ENCODE measurements at regions not wholly inside any gene's neighbourhood (a gene's known extent, or its start where the extent isn't known, plus 50 kb on each side); places are given as distances from the start of the nearest gene placed in this dataset.

DNA sequence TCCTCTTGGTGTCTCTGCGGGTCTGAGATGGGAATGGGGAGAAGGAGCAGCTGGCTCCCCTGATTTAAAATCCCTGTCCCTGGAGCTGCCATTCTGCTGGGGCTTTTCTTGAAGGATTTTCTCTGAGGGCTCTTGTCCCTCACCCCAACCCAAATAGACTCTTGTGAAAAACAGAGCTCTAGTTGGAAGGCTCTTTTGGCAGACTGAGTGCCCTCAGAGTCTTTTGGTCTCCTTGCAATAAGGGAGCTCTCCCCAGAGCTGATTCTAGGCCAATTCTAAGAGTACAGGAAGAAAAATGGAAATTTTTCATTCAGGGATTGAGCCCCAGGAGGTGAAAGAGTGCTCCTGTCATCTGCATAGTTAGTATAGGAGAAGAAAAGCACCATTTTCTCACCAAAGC is 238.3 kb downstream of the COG6 start:
- H3K27me3 ChIP-seq (ENCODE audit: insufficient read depth), result no peaks in the 10 kb centered on the region
- Mint-ChIP-seq H3K4me1 (no peaks in the 10 kb centered on the region; the same call in 1 of the 3 replicates), H3K4me3 (no peak overlapping the region), H3K9me3 (no peaks in the 10 kb centered on the region), H3K27me3 (ENCODE audit: insufficient read depth, low read depth, poor library complexity) (peaks cover 3% of the 10 kb centered on the region), H3K36me3 (ENCODE audit: low read depth) (no peaks in the 10 kb centered on the region), H3K27ac (no peak overlapping the region)
- ATAC-seq, result no peak
- DNase-seq (ENCODE audit: low spot score), result no peak
- no peaks in the 10 kb centered on the region for H3K79me2 ChIP-seq (replicated peaks; ENCODE audit: insufficient read depth)
- H3K9me2 ChIP-seq (ENCODE audit: insufficient read depth), result no peaks in the 10 kb centered on the region
- no peak overlapping the region for H2AFZ ChIP-seq
- H3K36me3 ChIP-seq (ENCODE audit: insufficient read depth), result no peaks in the 10 kb centered on the region
- no peak overlapping the region for H3K4me2 ChIP-seq
- H3K27ac ChIP-seq (ENCODE audit: low read depth), result no peak overlapping the region
- H3K4me1 ChIP-seq (ENCODE audit: insufficient read depth), result no peaks in the 10 kb centered on the region
- TF ChIP-seq, protein P1, sequence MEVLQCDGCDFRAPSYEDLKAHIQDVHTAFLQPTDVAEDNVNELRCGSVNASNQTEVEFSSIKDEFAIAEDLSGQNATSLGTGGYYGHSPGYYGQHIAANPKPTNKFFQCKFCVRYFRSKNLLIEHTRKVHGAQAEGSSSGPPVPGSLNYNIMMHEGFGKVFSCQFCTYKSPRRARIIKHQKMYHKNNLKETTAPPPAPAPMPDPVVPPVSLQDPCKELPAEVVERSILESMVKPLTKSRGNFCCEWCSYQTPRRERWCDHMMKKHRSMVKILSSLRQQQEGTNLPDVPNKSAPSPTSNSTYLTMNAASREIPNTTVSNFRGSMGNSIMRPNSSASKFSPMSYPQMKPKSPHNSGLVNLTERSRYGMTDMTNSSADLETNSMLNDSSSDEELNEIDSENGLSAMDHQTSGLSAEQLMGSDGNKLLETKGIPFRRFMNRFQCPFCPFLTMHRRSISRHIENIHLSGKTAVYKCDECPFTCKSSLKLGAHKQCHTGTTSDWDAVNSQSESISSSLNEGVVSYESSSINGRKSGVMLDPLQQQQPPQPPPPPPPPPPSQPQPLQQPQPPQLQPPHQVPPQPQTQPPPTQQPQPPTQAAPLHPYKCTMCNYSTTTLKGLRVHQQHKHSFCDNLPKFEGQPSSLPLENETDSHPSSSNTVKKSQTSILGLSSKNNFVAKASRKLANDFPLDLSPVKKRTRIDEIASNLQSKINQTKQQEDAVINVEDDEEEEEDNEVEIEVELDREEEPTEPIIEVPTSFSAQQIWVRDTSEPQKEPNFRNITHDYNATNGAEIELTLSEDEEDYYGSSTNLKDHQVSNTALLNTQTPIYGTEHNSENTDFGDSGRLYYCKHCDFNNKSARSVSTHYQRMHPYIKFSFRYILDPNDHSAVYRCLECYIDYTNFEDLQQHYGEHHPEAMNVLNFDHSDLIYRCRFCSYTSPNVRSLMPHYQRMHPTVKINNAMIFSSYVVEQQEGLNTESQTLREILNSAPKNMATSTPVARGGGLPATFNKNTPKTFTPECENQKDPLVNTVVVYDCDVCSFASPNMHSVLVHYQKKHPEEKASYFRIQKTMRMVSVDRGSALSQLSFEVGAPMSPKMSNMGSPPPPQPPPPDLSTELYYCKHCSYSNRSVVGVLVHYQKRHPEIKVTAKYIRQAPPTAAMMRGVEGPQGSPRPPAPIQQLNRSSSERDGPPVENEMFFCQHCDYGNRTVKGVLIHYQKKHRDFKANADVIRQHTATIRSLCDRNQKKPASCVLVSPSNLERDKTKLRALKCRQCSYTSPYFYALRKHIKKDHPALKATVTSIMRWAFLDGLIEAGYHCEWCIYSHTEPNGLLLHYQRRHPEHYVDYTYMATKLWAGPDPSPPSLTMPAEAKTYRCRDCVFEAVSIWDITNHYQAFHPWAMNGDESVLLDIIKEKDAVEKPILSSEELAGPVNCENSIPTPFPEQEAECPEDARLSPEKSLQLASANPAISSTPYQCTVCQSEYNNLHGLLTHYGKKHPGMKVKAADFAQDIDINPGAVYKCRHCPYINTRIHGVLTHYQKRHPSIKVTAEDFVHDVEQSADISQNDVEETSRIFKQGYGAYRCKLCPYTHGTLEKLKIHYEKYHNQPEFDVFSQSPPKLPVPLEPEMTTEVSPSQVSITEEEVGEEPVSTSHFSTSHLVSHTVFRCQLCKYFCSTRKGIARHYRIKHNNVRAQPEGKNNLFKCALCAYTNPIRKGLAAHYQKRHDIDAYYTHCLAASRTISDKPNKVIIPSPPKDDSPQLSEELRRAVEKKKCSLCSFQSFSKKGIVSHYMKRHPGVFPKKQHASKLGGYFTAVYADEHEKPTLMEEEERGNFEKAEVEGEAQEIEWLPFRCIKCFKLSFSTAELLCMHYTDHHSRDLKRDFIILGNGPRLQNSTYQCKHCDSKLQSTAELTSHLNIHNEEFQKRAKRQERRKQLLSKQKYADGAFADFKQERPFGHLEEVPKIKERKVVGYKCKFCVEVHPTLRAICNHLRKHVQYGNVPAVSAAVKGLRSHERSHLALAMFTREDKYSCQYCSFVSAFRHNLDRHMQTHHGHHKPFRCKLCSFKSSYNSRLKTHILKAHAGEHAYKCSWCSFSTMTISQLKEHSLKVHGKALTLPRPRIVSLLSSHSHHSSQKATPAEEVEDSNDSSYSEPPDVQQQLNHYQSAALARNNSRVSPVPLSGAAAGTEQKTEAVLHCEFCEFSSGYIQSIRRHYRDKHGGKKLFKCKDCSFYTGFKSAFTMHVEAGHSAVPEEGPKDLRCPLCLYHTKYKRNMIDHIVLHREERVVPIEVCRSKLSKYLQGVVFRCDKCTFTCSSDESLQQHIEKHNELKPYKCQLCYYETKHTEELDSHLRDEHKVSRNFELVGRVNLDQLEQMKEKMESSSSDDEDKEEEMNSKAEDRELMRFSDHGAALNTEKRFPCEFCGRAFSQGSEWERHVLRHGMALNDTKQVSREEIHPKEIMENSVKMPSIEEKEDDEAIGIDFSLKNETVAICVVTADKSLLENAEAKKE (CRISPR knock-in tag; IDR thresholded peaks at IDR 0.05), result no peak
- no peak for TF ChIP-seq ZNF114 (CRISPR knock-in tag; IDR thresholded peaks at IDR 0.05)
- TF ChIP-seq, protein P2, sequence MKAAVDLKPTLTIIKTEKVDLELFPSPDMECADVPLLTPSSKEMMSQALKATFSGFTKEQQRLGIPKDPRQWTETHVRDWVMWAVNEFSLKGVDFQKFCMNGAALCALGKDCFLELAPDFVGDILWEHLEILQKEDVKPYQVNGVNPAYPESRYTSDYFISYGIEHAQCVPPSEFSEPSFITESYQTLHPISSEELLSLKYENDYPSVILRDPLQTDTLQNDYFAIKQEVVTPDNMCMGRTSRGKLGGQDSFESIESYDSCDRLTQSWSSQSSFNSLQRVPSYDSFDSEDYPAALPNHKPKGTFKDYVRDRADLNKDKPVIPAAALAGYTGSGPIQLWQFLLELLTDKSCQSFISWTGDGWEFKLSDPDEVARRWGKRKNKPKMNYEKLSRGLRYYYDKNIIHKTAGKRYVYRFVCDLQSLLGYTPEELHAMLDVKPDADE (IDR thresholded peaks at IDR 0.05), result no peak
- TF ChIP-seq EZH2phosphoT487 (IDR thresholded peaks at IDR 0.05; ENCODE audit: unreplicated experiment), result no peak
- no peak for TF ChIP-seq ZNF331 (CRISPR knock-in tag; IDR thresholded peaks at IDR 0.05; ENCODE audit: low read depth)
- TF ChIP-seq CTCF (conservative IDR thresholded peaks at IDR 0.05; ENCODE audit: low read depth in 2 of 2), result no peak
- no peak for TF ChIP-seq EZH2 (IDR thresholded peaks at IDR 0.05; ENCODE audit: low read depth, unreplicated experiment)
- no peak for TF ChIP-seq JUNB (IDR thresholded peaks at IDR 0.05; ENCODE audit: unreplicated experiment)
- TF ChIP-seq, protein P3, sequence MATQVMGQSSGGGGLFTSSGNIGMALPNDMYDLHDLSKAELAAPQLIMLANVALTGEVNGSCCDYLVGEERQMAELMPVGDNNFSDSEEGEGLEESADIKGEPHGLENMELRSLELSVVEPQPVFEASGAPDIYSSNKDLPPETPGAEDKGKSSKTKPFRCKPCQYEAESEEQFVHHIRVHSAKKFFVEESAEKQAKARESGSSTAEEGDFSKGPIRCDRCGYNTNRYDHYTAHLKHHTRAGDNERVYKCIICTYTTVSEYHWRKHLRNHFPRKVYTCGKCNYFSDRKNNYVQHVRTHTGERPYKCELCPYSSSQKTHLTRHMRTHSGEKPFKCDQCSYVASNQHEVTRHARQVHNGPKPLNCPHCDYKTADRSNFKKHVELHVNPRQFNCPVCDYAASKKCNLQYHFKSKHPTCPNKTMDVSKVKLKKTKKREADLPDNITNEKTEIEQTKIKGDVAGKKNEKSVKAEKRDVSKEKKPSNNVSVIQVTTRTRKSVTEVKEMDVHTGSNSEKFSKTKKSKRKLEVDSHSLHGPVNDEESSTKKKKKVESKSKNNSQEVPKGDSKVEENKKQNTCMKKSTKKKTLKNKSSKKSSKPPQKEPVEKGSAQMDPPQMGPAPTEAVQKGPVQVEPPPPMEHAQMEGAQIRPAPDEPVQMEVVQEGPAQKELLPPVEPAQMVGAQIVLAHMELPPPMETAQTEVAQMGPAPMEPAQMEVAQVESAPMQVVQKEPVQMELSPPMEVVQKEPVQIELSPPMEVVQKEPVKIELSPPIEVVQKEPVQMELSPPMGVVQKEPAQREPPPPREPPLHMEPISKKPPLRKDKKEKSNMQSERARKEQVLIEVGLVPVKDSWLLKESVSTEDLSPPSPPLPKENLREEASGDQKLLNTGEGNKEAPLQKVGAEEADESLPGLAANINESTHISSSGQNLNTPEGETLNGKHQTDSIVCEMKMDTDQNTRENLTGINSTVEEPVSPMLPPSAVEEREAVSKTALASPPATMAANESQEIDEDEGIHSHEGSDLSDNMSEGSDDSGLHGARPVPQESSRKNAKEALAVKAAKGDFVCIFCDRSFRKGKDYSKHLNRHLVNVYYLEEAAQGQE (IDR thresholded peaks at IDR 0.05; ENCODE audit: unreplicated experiment), result no peak
- no peak for TF ChIP-seq POLR2AphosphoS5 (IDR thresholded peaks at IDR 0.05; ENCODE audit: low read depth)
- TF ChIP-seq NANOG (IDR thresholded peaks at IDR 0.05; ENCODE audit: borderline replicate concordance), result no peak
- no peak for TF ChIP-seq STAT1 (IDR thresholded peaks at IDR 0.05; ENCODE audit: unreplicated experiment)
- TF ChIP-seq CREB1 (CRISPR knock-in tag; IDR thresholded peaks at IDR 0.05; ENCODE audit: low read depth), result no peak
- H3F3A ChIP-seq (replicated peaks; ENCODE audit: low read depth), result no peaks in the 10 kb centered on the region
- no peak overlapping the region for H3K4me3 ChIP-seq
- H4K20me1 ChIP-seq (replicated peaks; ENCODE audit: insufficient read depth), result no peaks in the 10 kb centered on the region

Measured in GM23338 (cell line).